RWPE2 (cell line): ENCODE measurements at regions not wholly inside any gene's neighbourhood (a gene's known extent, or its start where the extent isn't known, plus 50 kb on each side); places are given as distances from the start of the nearest gene placed in this dataset.

ENCODE experiments used
- ATAC-seq: fragments of 200-7000 bp; cut with Tn5 transposase; 3 replicates; pipeline ENCODE4 v1.9.1; 2021; ENCODE audit warnings: low read depth
- DNase-seq: peaks from one replicate; pipeline ENCODE4 v3.0.0-alpha.2; 2020; ENCODE audit warnings: low spot score
- H3K27ac ChIP-seq: fragments of 450-650 bp; 2 replicates; pipeline ENCODE4 v1.5.1; 2017; ENCODE audit warnings: mild to moderate bottlenecking; ENCODE audit not compliant: poor library complexity, severe bottlenecking
- H3K27me3 ChIP-seq: fragments of 250-450 bp; sonication (Bioruptor Pico); 2 replicates; pipeline ENCODE4 v1.5.1; 2021; ENCODE audit warnings: mild to moderate bottlenecking, moderate library complexity; ENCODE audit not compliant: insufficient read depth, poor library complexity, severe bottlenecking
- H3K36me3 ChIP-seq: fragments of 250-450 bp; sonication (Bioruptor Pico); 2 replicates; pipeline ENCODE4 v1.5.1; 2020; ENCODE audit warnings: low read depth, mild to moderate bottlenecking, moderate library complexity
- H3K4me1 ChIP-seq: fragments of 250-450 bp; sonication (Bioruptor Pico); 2 replicates; pipeline ENCODE4 v1.5.1; 2021; ENCODE audit warnings: mild to moderate bottlenecking, moderate library complexity; ENCODE audit not compliant: insufficient read depth, poor library complexity, severe bottlenecking
- H3K4me3 ChIP-seq: fragments of 250-450 bp; sonication (Bioruptor Pico); 2 replicates; pipeline ENCODE4 v1.5.1; 2021; ENCODE audit warnings: mild to moderate bottlenecking, moderate library complexity; ENCODE audit not compliant: severe bottlenecking
- H3K9me3 ChIP-seq: fragments of 250-450 bp; sonication (Bioruptor Pico); 2 replicates; pipeline ENCODE4 v1.5.1; 2021; ENCODE audit warnings: mild to moderate bottlenecking, moderate library complexity; ENCODE audit not compliant: severe bottlenecking
- CTCF ChIP-seq: fragments of 450-650 bp; IDR thresholded peaks from one replicate; pipeline ENCODE4 v1.5.1; 2017; ENCODE audit warnings: mild to moderate bottlenecking, moderate library complexity; ENCODE audit not compliant: poor library complexity, severe bottlenecking

- Histone ChIP-seq H3K36me3 (no peaks in the 10 kb centered on the region), H3K4me3 (no peak overlapping the region), H3K27ac (no peak overlapping the region), H3K27me3 (no peaks in the 10 kb centered on the region), H3K4me1 (peaks cover 19% of the 10 kb centered on the region), H3K9me3 (no peaks in the 10 kb centered on the region)
- DNase-seq (no peak), ATAC-seq (no peak)
- no peak for TF ChIP-seq CTCF
These were observed 254.0 kb downstream of the KLF6 start for GRCh38 chr10:3530783-3531645.

- ATAC-seq (peak; percentile 37; the same call in 2 of the 3 replicates), DNase-seq (no peak)
- no peaks in the 10 kb centered on the region for H3K36me3 ChIP-seq
- no peak for TF ChIP-seq CTCF
- H3K4me1 ChIP-seq = peaks cover 22% of the 10 kb centered on the region
- H3K27ac ChIP-seq = no peak overlapping the region
- H3K27me3 ChIP-seq = no peaks in the 10 kb centered on the region
- H3K9me3 ChIP-seq = no peaks in the 10 kb centered on the region
- no peak overlapping the region for H3K4me3 ChIP-seq
These were observed 254.7 kb downstream of the KLF6 start for GRCh38 chr10:3530346-3530745.

DNA sequence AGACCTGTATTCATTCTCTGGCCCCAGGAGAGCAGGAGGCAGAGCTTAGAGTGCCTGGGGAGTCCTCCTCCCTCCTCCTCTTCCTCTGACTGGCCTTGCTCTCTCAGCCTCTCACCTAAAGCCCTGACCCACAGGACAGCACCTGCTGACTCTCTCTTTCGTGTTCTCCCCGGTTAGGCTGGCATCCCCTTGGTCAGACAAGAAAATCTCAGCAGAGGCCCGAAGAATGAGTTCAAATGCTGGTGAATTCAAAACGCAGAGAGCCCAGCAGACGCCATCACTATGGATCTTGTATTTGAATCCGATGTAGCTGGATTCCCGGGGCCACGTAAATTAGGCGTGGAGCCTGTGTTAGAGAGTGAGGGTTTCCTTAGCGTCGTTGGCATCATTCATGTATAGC, 255.3 kb downstream of the KLF6 start:
- no peak for TF ChIP-seq CTCF

GRCh38 chr10:3528823-3529403, 256.1 kb downstream of the KLF6 start:
- Histone ChIP-seq H3K36me3 (no peaks in the 10 kb centered on the region), H3K9me3 (no peaks in the 10 kb centered on the region), H3K4me3 (no peak overlapping the region), H3K27me3 (no peaks in the 10 kb centered on the region), H3K4me1 (peaks cover 22% of the 10 kb centered on the region), H3K27ac (no peak overlapping the region)
- TF ChIP-seq CTCF = no peak
- DNase-seq = no peak
- ATAC-seq = no peak

More for the DNA sequence above, 255.3 kb downstream of the KLF6 start:
- peaks cover 22% of the 10 kb centered on the region for H3K4me1 ChIP-seq
- no peak for DNase-seq
- no peaks in the 10 kb centered on the region for H3K9me3 ChIP-seq
- no peak overlapping the region for H3K4me3 ChIP-seq
- no peak for ATAC-seq
- H3K36me3 ChIP-seq = no peaks in the 10 kb centered on the region
- H3K27ac ChIP-seq = no peak overlapping the region
- H3K27me3 ChIP-seq = no peaks in the 10 kb centered on the region

DNA sequence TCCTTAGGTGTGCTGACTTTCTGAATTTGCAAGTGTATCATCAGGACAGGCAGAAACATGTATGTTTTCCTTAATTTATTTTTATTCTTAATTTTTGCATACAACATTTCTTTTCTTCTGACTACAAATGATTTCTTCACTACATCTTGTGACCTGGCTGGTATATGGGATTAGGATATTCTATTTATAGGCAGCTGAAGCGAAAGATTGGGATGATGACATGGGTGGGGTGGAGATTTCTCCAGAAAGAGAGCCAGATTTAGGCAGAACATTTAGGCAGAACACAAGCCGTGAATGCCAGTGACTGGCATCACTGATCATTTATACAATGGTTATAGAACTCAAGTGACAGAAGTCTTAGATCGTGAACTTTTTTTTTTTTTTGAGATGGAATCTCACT, 256.7 kb downstream of the KLF6 start:
- Histone ChIP-seq H3K4me1 (peaks cover 18% of the 10 kb centered on the region), H3K9me3 (no peaks in the 10 kb centered on the region), H3K4me3 (no peak overlapping the region), H3K36me3 (no peaks in the 10 kb centered on the region), H3K27me3 (no peaks in the 10 kb centered on the region), H3K27ac (no peak overlapping the region)
- ATAC-seq = no peak
- no peak for DNase-seq
- TF ChIP-seq CTCF = no peak
